GM18511 (cell line): ENCODE measurements at regions not wholly inside any gene's neighbourhood (a gene's known extent, or its start where the extent isn't known, plus 50 kb on each side); places are given as distances from the start of the nearest gene placed in this dataset.

Source experiments
- ATAC-seq: cut with Tn5 transposase; IDR thresholded peaks from one replicate; pipeline ENCODE4 v1.9.1; 2021; ENCODE audit warnings: mild to moderate bottlenecking, moderate library complexity; ENCODE audit not compliant: unreplicated experiment

- no peak for ATAC-seq
Measured at GRCh38 chrX:7789200-7789599, 53.8 kb upstream of the VCX start.

GRCh38 chrX:7788334-7788733 lies 54.6 kb upstream of the VCX start:
- no peak for ATAC-seq

- no peak for ATAC-seq
Measured at GRCh38 chrX:7787714-7788113, 55.3 kb upstream of the VCX start.

GRCh38 chrX:7784580-7784979 lies 58.4 kb upstream of the VCX start:
- no peak for ATAC-seq

- ATAC-seq: no peak
Measured at GRCh38 chrX:7779644-7780043, 63.3 kb upstream of the VCX start.

- no peak for ATAC-seq
Measured at GRCh38 chrX:7775987-7776386, 67.0 kb upstream of the VCX start.

GRCh38 chrX:7771788-7772438 lies 71.1 kb upstream of the VCX start:
- no peak for ATAC-seq

GRCh38 chrX:7759830-7760229 lies 83.1 kb upstream of the VCX start:
- ATAC-seq: no peak

GRCh38 chrX:7746856-7747255 lies 96.1 kb upstream of the VCX start:
- no peak for ATAC-seq

- no peak for ATAC-seq
Measured at GRCh38 chrX:7730071-7730470, 112.9 kb upstream of the VCX start.

- no peak for ATAC-seq
Measured at GRCh38 chrX:7720519-7720918, 122.5 kb upstream of the VCX start.

- no peak for ATAC-seq
Measured at GRCh38 chrX:7714351-7714750, 128.6 kb upstream of the VCX start.

GRCh38 chrX:7711167-7711566 lies 131.8 kb upstream of the VCX start:
- no peak for ATAC-seq

- no peak for ATAC-seq
Measured at GRCh38 chrX:7709845-7710244, 133.1 kb upstream of the VCX start.

- no peak for ATAC-seq
Measured at GRCh38 chrX:7706032-7706431, 136.9 kb upstream of the VCX start.

- no peak for ATAC-seq
Measured at GRCh38 chrX:7704205-7704604, 138.8 kb upstream of the VCX start.

GRCh38 chrX:7698248-7698647 lies 144.7 kb upstream of the VCX start:
- ATAC-seq: no peak

GRCh38 chrX:7690842-7691241 lies 152.1 kb upstream of the VCX start:
- no peak for ATAC-seq

GRCh38 chrX:7689791-7690412 lies 153.1 kb upstream of the VCX start:
- no peak for ATAC-seq

GRCh38 chrX:7680181-7680580 lies 162.8 kb upstream of the VCX start:
- ATAC-seq: no peak

- no peak for ATAC-seq
Measured at GRCh38 chrX:7654316-7654715, 188.7 kb upstream of the VCX start.

GRCh38 chrX:7647831-7648230 lies 195.1 kb upstream of the VCX start:
- no peak for ATAC-seq

- no peak for ATAC-seq
Measured at GRCh38 chrX:7641141-7641540, 201.8 kb upstream of the VCX start.
